GM04504 (cell line): ENCODE measurements at regions not wholly inside any gene's neighbourhood (a gene's known extent, or its start where the extent isn't known, plus 50 kb on each side); places are given as distances from the start of the nearest gene placed in this dataset.
"Not testable (repeated sequence)": the region's sequence is repeated elsewhere in the genome, so short reads cannot be mapped to it uniquely, and the experiment has no call there.

Source experiments
- DNase-seq: peaks from one replicate; pipeline ENCODE4 v3.0.0-alpha.2; 2012; ENCODE audit warnings: low read depth

GRCh38 chr1:30151826-30152225, 571.6 kb downstream of the MATN1 start:
- DNase-seq: no peak

- no peak for DNase-seq
Measured at GRCh38 chr1:30151119-30151518, 572.3 kb downstream of the MATN1 start.

- no peak for DNase-seq
Measured at GRCh38 chr1:30149226-30149625, 574.2 kb downstream of the MATN1 start.

DNA sequence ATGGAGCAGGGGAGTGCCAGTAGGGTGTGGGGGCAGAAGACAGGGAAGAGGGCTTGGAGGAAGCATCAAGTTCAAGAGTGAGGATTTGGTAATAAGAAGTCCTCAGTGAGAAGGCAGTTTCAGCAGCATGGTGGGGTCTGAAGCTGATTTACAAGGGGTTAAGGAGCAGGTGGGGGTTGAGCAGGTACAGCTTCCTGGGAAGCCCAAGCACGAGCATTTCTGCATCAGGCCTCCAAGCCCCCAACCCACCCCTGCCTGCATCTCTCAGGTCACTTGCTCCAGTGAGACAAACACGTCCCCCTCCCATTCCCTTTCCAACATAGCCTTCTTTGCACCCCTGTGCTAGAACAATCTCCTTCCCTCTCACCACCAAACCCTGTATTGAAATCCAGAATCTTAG, 574.7 kb downstream of the MATN1 start:
- DNase-seq: no peak

DNA sequence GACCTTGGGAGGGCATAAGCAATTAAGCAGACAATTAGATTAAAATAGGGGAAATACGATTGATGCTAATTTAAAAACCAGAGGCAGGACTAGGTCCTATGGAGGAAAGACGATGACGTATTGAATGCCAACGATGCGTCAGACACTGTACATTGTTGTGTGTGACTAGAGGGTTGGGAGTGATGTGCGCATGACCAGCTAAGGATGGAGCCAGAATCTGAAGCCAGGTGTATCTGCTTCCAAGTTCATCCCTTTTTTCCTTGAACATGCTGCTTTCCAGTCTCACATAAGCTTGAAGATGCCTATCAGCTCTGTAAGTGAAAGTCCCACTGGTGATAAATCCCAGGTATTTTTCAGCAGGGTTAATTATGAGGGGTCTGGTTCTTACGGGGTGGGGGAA, 576.2 kb downstream of the MATN1 start:
- DNase-seq: no peak

DNA sequence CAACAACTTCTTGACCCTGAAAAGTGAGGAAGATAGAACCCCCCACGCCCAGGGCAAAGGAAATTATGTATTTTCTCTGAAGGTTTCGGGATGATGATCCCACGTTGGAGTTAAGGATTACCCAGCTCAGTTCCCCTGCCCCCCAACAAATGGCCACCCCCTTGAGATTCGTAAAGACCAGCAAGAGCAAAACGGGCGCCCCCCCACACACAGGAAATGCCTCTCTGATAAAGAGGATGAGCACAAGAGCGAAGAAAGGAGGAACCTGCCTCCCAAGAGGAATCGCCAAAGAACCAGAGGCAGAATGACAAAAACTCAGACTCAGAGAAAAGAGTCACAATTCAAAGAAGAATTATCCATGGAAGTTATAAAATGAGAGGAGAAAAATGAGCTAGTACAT, 576.9 kb downstream of the MATN1 start:
- no peak for DNase-seq

DNA sequence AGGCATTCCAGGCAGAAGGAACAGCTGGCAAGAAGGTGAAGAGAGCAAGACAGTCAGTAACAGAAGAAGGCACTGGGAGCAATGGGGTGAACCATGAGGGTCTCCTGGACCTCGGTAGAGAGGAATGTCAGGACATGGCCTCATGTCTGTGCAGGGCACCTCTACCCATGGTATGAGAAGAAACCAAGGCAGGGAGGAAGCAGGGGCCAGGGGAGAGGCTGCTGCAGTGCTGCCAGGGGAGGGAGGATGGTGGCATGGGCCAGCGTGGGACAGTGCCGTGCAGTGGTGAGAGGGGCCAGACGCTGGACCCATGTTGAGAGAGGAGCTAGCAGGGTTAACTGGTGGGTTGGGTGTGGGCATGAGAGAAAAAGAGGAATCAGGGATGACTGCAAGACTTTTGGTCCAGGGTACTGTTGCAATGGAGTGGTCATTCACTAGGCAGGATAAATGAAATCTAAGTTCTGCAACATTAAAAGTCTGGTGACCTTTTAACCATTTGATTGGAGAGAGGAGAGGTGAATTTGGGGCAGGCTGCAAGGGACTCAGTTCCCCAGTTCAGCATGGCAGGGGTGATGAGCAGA, 577.6 kb downstream of the MATN1 start:
- no peak for DNase-seq

GRCh38 chr1:30144831-30145230, 578.6 kb downstream of the MATN1 start:
- DNase-seq: no peak

DNA sequence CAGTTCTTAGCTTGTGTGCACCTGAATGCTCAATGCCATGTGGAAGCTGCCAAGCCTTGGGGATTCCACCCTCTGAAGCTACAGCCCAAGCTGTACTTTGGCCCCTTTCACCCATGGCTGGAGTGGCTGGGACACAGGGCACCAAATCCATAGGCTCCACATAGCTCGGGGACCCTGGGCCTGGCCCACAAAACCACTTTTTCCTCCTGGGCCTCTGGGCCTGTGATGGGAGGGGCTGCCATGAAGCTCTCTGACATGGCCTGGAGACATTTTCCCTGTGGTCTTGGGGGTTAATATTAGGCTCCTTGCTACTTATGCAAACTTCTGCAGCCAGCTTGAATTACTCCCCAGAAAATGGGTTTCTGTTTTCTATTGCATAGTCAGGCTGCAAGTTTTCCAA, 579.9 kb downstream of the MATN1 start:
- no peak for DNase-seq

DNA sequence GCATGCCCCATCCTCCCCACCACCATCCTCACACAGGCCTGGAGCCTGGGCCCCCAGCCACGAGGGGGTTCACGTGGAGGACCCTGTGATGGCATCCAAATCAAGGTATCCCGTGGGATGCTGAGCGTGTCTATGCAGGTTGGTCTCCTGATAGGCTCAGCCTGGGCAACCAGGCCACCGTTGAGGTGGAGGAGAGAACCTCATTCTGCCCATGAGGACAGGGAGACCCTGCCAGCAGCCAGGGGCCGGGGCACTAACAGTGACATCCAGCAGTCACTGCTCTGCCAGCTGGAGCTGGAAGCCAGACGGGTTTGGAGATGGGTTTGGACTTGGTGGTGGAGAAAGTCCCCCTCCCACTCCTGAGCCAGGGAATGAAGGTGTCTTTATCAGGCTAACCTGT, 582.8 kb downstream of the MATN1 start:
- DNase-seq: no peak

- DNase-seq: no peak
Measured at GRCh38 chr1:30138891-30139290, 584.5 kb downstream of the MATN1 start.

DNA sequence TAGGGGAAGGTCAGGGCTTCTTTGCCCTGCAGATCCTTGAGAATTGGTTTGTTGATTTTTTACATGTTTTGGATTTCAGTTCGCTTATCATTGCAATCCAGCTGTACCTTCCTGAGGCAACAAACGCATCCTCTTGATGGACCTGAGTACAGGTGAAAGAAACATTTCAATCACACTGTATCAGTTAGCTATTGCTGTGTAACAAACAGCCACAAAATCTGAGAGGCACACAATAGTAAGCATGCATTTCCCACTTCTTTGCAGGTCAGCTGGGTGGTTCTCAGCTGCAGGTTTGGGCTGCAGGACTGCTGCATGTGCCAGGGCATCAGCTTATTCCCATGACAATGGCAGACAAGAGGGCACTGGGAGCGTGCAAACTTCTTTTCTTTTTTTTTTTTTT, 586.4 kb downstream of the MATN1 start:
- no peak for DNase-seq

GRCh38 chr1:30135698-30136097, 587.7 kb downstream of the MATN1 start:
- no peak for DNase-seq

GRCh38 chr1:30134466-30135217, 588.7 kb downstream of the MATN1 start:
- no peak for DNase-seq

DNA sequence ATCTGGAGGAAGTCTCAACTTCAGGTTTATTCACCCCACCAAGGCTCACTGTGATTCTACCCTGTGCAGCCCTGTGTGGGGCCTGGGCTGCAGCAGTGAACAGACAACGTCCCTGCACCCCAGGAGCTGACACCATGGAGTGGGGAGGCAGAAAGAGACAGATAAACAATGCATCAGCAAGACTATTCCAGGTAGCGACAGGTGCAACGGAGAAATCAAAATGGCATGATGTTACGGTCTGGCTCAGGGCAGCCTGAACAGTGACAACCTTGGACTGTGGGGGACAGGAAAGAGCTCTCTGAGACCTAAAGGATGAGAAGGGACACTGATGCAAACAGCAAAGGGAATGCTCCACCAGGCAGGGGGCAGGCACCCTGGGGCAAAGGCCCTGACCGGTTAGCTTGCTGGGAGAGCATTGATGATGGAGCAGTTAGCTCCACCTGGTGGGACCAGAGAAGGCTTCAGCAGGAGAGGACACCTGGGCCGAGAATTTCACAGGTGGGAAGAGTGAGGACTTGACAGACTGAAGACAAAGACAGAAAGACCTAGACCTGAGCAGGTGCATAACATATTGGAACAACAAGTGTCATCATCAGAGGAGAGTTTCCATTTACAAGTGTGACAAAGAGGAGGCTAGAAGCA, 589.9 kb downstream of the MATN1 start:
- no peak for DNase-seq

GRCh38 chr1:30132602-30133286, 590.6 kb downstream of the MATN1 start:
- no peak for DNase-seq

DNA sequence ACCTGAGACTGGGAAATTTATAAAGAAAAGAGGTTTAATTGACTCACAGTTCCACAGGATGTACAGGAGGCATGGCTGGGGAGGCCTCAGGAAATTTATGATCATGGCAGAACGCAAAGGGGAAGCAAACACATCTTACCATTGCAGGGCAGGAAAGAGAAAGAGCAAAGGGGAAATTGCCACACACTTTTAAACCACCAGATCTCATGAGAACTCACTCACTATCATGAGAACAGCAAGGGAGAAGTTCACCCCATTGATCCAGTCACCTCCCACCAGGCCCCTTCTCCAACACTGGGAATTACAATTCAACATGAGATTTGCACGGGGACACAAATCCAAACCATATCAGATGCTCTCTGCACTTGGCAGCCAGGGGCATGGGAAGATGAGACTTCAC, 592.8 kb downstream of the MATN1 start:
- not testable (repeated sequence) for DNase-seq

DNA sequence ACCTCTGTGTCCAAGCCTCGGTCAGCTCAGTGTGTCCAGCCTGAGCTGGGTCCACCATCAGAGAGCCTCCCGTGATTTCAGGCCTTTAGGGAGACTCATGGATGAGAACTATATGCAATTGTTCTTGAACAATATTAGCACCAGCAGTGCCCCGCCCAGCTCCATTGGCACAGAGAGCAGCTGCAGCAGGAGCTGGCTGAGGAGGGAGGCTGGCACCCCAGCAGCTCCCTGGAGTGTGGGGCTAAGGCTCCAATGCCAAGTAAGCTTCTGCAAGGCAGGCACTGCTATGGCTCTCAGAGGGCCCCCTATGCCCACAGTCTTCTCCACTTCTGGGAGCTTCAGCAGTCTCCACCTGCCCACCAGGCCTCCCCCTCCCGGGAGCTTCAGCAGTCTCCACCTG, 593.3 kb downstream of the MATN1 start:
- DNase-seq: no peak

- DNase-seq: no peak
Measured at GRCh38 chr1:30129421-30130055, 593.8 kb downstream of the MATN1 start.

DNA sequence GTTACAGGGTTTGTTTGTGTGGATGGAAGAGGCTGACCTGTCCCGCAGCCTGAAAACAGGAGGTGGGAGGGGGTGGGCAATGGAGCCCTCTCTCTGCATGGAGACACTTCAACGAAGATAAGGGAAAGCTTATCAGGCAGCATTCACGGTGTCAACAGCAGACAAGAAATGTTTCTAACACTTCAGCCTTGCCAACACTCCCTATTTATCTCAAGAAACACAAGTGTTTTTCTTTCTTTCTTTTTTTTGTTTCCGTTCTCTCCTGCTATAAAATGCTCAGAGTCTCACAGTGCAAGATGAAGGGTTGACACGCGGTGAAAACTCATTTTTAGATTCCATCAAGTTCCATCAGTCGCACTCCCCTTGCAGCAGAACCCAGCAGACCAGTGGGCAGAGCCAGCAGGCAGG, 594.4 kb downstream of the MATN1 start:
- no peak for DNase-seq

- no peak for DNase-seq
Measured at GRCh38 chr1:30126848-30127247, 596.5 kb downstream of the MATN1 start.

- DNase-seq: no peak
Measured at GRCh38 chr1:30125821-30126170, 597.6 kb downstream of the MATN1 start.
